K562 (cell line): ENCODE measurements at regions not wholly inside any gene's neighbourhood (a gene's known extent, or its start where the extent isn't known, plus 50 kb on each side); places are given as distances from the start of the nearest gene placed in this dataset.

ENCODE experiments used
- BRF1 ChIP-seq: IDR thresholded peaks from 3 replicates; pipeline ENCODE4 v1.6.1; 2011; ENCODE audit warnings: borderline replicate concordance, mild to moderate bottlenecking; ENCODE audit not compliant: insufficient read length; ENCODE audit errors: extremely low read depth
- BRF2 ChIP-seq: IDR thresholded peaks from 3 replicates; pipeline ENCODE4 v1.6.1; 2011; ENCODE audit warnings: borderline replicate concordance, mild to moderate bottlenecking; ENCODE audit not compliant: insufficient read length, insufficient read depth
- CEBPB ChIP-seq: fragments of 450-650 bp; IDR thresholded peaks from 2 replicates; pipeline ENCODE4 v1.6.1; 2016; ENCODE audit warnings: missing genetic modification characterization, missing compliant biosample characterization
- NFATC3 ChIP-seq: fragments of 450-650 bp; IDR thresholded peaks from 2 replicates; pipeline ENCODE4 v1.6.1; 2017; ENCODE audit warnings: mild to moderate bottlenecking
- RBM17 ChIP-seq: fragments of 200-400 bp; formaldehyde crosslinking; IDR thresholded peaks from 2 replicates; pipeline ENCODE4 v1.6.1; 2017; ENCODE audit warnings: low read depth, mild to moderate bottlenecking, low read length, borderline replicate concordance
- SIN3A ChIP-seq, 2 experiments: fragments of 150-350 bp in 1 of 2; IDR thresholded peaks; 2 replicates each; pipeline ENCODE4 v1.6.1; 2011 to 2016; ENCODE audit warnings: borderline replicate concordance in 2 of 2, low read depth in 2 of 2, low read length in 2 of 2, mild to moderate bottlenecking in 2 of 2, moderate library complexity in 2 of 2; ENCODE audit not compliant: control insufficient read depth in 1 of 2
- ZNF584 ChIP-seq: fragments of 200-800 bp; sonication (Bioruptor generic); IDR thresholded peaks from 2 replicates; pipeline ENCODE4 v1.6.1; 2016; ENCODE audit warnings: low read depth, mild to moderate bottlenecking, missing genetic modification characterization, missing compliant biosample characterization
- TF ChIP-seq, protein P1 (sequence below), 2 experiments: IDR thresholded peaks; 2 replicates each; pipeline ENCODE4 v1.6.1; 2012; ENCODE audit warnings: improper control_type of control experiment in 2 of 2, low read depth in 2 of 2, low read length in 2 of 2, borderline replicate concordance in 1 of 2
- TF ChIP-seq, protein P2 (sequence below), 3 experiments: IDR thresholded peaks in 2 of 3; conservative IDR thresholded peaks in 1 of 3; 2 replicates each; pipeline ENCODE4 v1.5.1; 2011 to 2012; ENCODE audit warnings: low read length in 3 of 3, mild to moderate bottlenecking in 3 of 3, control low read depth in 2 of 3, improper control_type of control experiment in 1 of 3, inconsistent platforms in 1 of 3, low read depth in 1 of 3, mixed read lengths in 1 of 3, moderate library complexity in 1 of 3; ENCODE audit not compliant: insufficient read depth in 2 of 3

- no peak for TF ChIP-seq CEBPB (tag)
- TF ChIP-seq, protein P1, sequence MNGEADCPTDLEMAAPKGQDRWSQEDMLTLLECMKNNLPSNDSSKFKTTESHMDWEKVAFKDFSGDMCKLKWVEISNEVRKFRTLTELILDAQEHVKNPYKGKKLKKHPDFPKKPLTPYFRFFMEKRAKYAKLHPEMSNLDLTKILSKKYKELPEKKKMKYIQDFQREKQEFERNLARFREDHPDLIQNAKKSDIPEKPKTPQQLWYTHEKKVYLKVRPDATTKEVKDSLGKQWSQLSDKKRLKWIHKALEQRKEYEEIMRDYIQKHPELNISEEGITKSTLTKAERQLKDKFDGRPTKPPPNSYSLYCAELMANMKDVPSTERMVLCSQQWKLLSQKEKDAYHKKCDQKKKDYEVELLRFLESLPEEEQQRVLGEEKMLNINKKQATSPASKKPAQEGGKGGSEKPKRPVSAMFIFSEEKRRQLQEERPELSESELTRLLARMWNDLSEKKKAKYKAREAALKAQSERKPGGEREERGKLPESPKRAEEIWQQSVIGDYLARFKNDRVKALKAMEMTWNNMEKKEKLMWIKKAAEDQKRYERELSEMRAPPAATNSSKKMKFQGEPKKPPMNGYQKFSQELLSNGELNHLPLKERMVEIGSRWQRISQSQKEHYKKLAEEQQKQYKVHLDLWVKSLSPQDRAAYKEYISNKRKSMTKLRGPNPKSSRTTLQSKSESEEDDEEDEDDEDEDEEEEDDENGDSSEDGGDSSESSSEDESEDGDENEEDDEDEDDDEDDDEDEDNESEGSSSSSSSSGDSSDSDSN (IDR thresholded peaks at IDR 0.05; ENCODE audit: borderline replicate concordance in 1 of 2, low read depth in 2 of 2, low read length in 2 of 2): no peak
- no peak for TF ChIP-seq BRF1
- no peak for TF ChIP-seq ZNF584 (CRISPR knock-in tag)
- no peak for TF ChIP-seq RBM17
- TF ChIP-seq NFATC3: no peak
- TF ChIP-seq, protein P2, sequence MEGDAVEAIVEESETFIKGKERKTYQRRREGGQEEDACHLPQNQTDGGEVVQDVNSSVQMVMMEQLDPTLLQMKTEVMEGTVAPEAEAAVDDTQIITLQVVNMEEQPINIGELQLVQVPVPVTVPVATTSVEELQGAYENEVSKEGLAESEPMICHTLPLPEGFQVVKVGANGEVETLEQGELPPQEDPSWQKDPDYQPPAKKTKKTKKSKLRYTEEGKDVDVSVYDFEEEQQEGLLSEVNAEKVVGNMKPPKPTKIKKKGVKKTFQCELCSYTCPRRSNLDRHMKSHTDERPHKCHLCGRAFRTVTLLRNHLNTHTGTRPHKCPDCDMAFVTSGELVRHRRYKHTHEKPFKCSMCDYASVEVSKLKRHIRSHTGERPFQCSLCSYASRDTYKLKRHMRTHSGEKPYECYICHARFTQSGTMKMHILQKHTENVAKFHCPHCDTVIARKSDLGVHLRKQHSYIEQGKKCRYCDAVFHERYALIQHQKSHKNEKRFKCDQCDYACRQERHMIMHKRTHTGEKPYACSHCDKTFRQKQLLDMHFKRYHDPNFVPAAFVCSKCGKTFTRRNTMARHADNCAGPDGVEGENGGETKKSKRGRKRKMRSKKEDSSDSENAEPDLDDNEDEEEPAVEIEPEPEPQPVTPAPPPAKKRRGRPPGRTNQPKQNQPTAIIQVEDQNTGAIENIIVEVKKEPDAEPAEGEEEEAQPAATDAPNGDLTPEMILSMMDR (IDR thresholded peaks at IDR 0.05 in 2 of 3, conservative IDR thresholded peaks at IDR 0.05 in 1 of 3; ENCODE audit: insufficient read depth in 2 of 3, low read depth in 1 of 3, low read length in 3 of 3): no peak
- TF ChIP-seq BRF2: no peak
- no peak for TF ChIP-seq SIN3A (IDR thresholded peaks at IDR 0.05; ENCODE audit: borderline replicate concordance in 2 of 2, control insufficient read depth in 1 of 2, low read depth in 2 of 2, low read length in 2 of 2)
Observed at GRCh38 chr14:55908106-55908505, 210.1 kb upstream of the PELI2 start.
